ENCODE measurements at regions not wholly inside any gene's neighbourhood (a gene's known extent, or its start where the extent isn't known, plus 50 kb on each side); places are given as distances from the start of the nearest gene placed in this dataset.
"Not testable (repeated sequence)": the region's sequence is repeated elsewhere in the genome, so short reads cannot be mapped to it uniquely, and the experiment has no call there.

DNA sequence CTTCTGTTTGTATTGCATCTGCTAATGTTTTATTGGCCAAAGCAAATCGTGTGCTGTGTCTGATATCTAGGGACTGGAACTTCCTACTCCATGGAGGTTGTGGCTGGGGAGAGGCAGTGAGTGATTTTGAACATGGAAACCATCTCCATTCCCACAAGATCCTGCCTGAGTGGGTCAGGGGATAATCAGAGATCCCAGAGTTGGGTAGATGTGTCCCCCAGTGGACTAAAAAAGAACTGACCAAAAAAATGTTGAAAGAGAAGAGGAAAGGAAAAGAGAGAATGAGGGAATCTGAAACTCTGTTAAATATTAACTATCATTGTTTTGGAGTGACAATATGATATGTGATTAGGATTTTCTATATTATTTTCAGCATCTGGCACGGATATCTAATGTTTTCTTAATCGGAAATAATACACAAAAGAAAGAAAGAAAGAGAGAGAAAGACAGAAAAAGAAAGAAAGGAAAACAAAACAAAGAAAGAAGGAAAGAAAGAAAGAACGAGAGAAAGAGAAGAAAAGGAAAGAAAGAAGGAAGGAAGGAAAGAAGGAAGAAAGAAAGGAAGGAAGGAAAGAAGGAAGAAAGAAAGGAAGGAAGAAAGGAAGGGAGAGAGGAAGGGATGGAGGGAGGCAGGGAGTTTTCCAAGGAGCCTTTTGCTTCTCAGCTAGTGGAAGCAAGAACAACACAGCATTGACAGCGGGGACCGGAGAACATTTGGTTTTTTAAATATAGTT, 638.5 kb downstream of the CCSER2 start:
- Mint-ChIP-seq H3K9me3 (peaks cover 0 to 2% (median 0%) of the 10 kb centered on the region in 3 donors), H3K27ac (no peak overlapping the region), H3K4me1 (no peaks in the 10 kb centered on the region), H3K27me3 (no peaks in the 10 kb centered on the region), H3K36me3 (no peaks in the 10 kb centered on the region), H3K4me3 (no peak overlapping the region)

DNA sequence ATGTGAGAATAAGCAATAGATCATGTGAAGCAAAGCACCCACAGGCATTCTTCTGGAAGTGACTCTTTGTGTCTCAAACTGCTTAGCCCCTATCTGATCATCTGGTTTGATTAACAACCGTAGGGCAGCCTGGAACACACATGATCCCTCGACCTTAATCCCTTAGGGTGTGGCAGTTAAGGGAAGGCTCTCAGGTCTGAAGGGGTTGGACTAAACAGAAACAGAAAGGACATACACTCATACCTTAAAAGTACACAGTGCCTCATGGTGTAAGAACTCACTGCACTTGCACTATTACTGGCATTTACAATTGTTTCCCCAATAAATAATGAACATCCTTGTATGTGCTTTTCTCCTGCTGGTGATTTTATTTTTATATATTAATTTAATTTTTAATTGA, 640.9 kb downstream of the CCSER2 start:
- not testable (repeated sequence) for H3K4me3 Mint-ChIP-seq, H3K27ac Mint-ChIP-seq, H3K27me3 Mint-ChIP-seq, H3K4me1 Mint-ChIP-seq, H3K9me3 Mint-ChIP-seq, H3K36me3 Mint-ChIP-seq

DNA sequence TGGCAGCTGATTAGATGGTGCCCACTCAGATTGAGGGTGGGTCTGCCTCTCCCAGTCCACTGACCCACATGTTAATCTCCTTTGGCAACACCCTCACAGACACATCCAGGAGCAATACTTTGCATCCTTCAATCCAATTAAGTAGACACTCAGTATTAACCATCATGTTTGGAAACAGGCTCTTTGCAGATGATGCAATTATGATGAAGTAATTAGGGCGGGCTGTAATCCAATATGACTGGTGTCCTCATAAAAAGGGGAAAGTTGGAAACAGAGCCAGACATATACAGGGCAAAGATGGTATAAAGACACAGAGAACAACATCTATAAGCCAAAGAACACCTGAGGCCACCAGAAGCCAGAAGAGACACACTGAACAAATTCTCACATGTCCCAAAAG, 658.6 kb downstream of the CCSER2 start:
- peaks cover 2% of the 10 kb centered on the region for H3K27me3 Mint-ChIP-seq
- no peak overlapping the region for H3K4me3 Mint-ChIP-seq
- peaks cover 2% of the 10 kb centered on the region for H3K36me3 Mint-ChIP-seq
- H3K27ac Mint-ChIP-seq: no peak overlapping the region
- H3K9me3 Mint-ChIP-seq: peaks cover 0 to 5% (median 2%) of the 10 kb centered on the region in 3 donors
- no peaks in the 10 kb centered on the region for H3K4me1 Mint-ChIP-seq

DNA sequence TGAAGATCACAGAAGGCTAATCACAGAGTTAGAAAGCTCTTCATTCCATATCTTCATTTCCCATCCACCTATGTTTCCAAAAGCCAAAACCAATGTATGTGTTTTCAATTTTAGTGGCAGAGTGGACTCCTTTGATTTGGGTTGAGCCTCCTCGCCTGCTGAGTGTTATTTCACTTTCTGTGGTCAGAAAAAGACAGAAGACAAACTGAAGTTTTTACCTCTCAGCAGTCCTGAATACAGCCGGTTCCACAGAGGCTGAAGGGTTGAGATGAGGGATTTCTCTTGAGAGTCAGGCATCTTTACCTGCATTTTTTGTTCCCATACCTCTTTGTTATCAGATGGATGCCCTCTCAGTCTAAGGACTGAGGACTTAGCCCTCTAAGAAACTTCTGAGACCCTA, 659.6 kb downstream of the CCSER2 start:
- no peaks in the 10 kb centered on the region for H3K4me1 Mint-ChIP-seq
- no peak overlapping the region for H3K27ac Mint-ChIP-seq
- H3K4me3 Mint-ChIP-seq: no peak overlapping the region
- peaks cover 2% of the 10 kb centered on the region for H3K36me3 Mint-ChIP-seq
- peaks cover 0 to 5% (median 2%) of the 10 kb centered on the region in 3 donors for H3K9me3 Mint-ChIP-seq
- H3K27me3 Mint-ChIP-seq: peaks cover 2% of the 10 kb centered on the region

- H3K4me3 Mint-ChIP-seq: no peak overlapping the region
- H3K36me3 Mint-ChIP-seq: no peaks in the 10 kb centered on the region
- H3K4me1 Mint-ChIP-seq: no peaks in the 10 kb centered on the region
- no peak overlapping the region for H3K27ac Mint-ChIP-seq
- H3K27me3 Mint-ChIP-seq: peaks cover 2% of the 10 kb centered on the region
- H3K9me3 Mint-ChIP-seq: peaks cover 0 to under 1% (median 0%) of the 10 kb centered on the region in 3 donors
These were observed 662.3 kb downstream of the CCSER2 start for GRCh38 chr10:84990713-84991112.

- H3K27me3 Mint-ChIP-seq: peaks cover 2% of the 10 kb centered on the region
These were observed 662.9 kb downstream of the CCSER2 start for GRCh38 chr10:84991301-84991700.

GRCh38 chr10:84993251-84994035, 665.1 kb downstream of the CCSER2 start:
- Mint-ChIP-seq H3K9me3 (no peaks in the 10 kb centered on the region), H3K4me3 (no peak overlapping the region), H3K27me3 (peaks cover 2% of the 10 kb centered on the region), H3K4me1 (no peaks in the 10 kb centered on the region), H3K36me3 (no peaks in the 10 kb centered on the region), H3K27ac (no peak overlapping the region)

More at GRCh38 chr10:84991301-84991700, 662.9 kb downstream of the CCSER2 start:
- no peaks in the 10 kb centered on the region for H3K9me3 Mint-ChIP-seq
- no peak overlapping the region for H3K4me3 Mint-ChIP-seq
- no peak overlapping the region for H3K27ac Mint-ChIP-seq
- H3K36me3 Mint-ChIP-seq: no peaks in the 10 kb centered on the region
- H3K4me1 Mint-ChIP-seq: no peaks in the 10 kb centered on the region

DNA sequence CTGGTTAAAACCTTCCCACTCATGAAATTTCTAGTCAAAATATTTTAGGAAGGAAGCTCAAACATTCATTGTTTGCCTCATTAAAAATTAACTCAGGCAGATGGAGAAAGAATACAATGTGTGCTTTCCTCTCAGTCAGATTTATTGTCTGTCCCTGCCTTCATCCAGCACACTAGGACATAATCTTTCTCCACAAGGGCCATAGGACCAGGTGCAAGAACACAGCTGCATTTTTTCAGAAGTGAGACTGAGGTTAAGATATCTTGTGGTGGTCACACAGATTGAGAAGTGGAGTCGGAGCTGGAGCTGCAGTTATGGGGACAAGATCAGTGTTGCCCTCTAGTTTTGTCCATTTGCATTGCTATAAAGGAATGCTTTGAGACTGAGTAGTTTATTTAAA, 666.3 kb downstream of the CCSER2 start:
- Mint-ChIP-seq H3K4me1 (no peaks in the 10 kb centered on the region), H3K9me3 (no peaks in the 10 kb centered on the region), H3K36me3 (no peaks in the 10 kb centered on the region), H3K4me3 (no peak overlapping the region), H3K27ac (no peak overlapping the region), H3K27me3 (peaks cover 2% of the 10 kb centered on the region)

GRCh38 chr10:84996580-84996979, 668.2 kb downstream of the CCSER2 start:
- H3K9me3 Mint-ChIP-seq: no peaks in the 10 kb centered on the region
- H3K27ac Mint-ChIP-seq: no peak overlapping the region
- no peak overlapping the region for H3K4me3 Mint-ChIP-seq
- no peaks in the 10 kb centered on the region for H3K27me3 Mint-ChIP-seq
- H3K36me3 Mint-ChIP-seq: no peaks in the 10 kb centered on the region
- no peaks in the 10 kb centered on the region for H3K4me1 Mint-ChIP-seq

GRCh38 chr10:84997870-84998269, 669.5 kb downstream of the CCSER2 start:
- no peaks in the 10 kb centered on the region for H3K9me3 Mint-ChIP-seq
- no peaks in the 10 kb centered on the region for H3K27me3 Mint-ChIP-seq
- H3K4me1 Mint-ChIP-seq: no peaks in the 10 kb centered on the region
- no peak overlapping the region for H3K4me3 Mint-ChIP-seq
- no peak overlapping the region for H3K27ac Mint-ChIP-seq
- H3K36me3 Mint-ChIP-seq: no peaks in the 10 kb centered on the region

- Mint-ChIP-seq H3K27ac (no peak overlapping the region), H3K9me3 (no peaks in the 10 kb centered on the region), H3K4me3 (no peak overlapping the region), H3K27me3 (no peaks in the 10 kb centered on the region), H3K36me3 (no peaks in the 10 kb centered on the region), H3K4me1 (no peaks in the 10 kb centered on the region)
These were observed 671.5 kb downstream of the CCSER2 start for GRCh38 chr10:84999929-85000328.

GRCh38 chr10:85003083-85003482, 674.7 kb downstream of the CCSER2 start:
- Mint-ChIP-seq H3K4me3 (no peak overlapping the region), H3K27me3 (no peaks in the 10 kb centered on the region), H3K4me1 (no peaks in the 10 kb centered on the region), H3K9me3 (peaks cover 0 to 4% (median 0%) of the 10 kb centered on the region in 3 donors), H3K36me3 (no peaks in the 10 kb centered on the region), H3K27ac (no peak overlapping the region)

DNA sequence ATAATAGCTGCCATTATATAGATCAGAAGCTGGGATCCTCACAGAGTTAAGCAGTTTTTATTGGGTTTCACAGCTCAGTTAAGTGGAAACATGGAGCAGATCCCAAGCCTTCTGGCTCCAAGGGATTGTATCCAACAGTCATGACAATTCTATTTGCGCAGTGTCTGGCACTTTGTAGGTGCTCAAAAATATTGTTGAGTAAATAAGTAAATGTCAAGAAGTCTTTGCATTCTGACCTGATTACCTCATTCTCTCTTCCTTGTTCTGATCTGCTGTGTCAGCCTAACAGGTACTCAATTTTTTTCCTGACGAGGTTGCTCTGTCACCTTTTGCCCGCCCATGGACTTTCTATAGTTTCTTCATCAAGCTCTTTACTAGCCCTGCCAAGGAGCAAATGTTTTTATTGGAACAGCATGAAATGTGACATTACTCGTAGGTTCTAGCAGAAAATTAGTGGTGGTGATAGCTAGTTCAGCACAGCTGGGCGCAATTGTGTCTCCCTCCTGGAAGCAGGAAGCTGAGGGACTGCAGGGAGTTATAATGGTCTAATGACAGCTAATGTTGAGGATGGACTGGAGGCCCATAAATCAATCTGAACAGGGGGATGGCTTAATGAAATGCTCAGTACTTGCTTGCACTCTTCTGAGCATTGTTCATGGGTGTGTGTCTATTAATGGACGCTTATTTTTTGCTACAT, 680.2 kb downstream of the CCSER2 start:
- Mint-ChIP-seq H3K4me1 (no peaks in the 10 kb centered on the region), H3K27ac (no peak overlapping the region), H3K36me3 (no peaks in the 10 kb centered on the region), H3K9me3 (peaks cover 0 to 4% (median 0%) of the 10 kb centered on the region in 3 donors), H3K27me3 (no peaks in the 10 kb centered on the region), H3K4me3 (no peak overlapping the region)

DNA sequence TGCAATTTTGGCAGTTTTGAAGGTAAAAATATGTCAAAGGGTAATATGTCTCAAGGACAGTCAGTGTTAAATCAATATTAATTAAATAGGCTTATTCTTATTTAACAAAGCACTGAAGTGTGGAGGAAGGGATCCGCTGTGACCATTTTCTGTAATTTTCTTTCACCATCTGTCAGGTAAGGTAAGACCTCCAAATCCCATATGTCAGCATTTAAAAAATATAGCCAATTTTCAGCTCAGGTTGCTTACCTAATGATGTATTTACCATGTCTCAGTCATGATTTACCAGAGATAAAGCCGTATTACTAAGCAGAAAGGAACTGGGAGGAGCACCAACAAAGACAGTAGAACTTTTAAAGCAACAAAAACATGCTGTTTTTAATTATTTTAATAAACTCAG, 683.9 kb downstream of the CCSER2 start:
- Mint-ChIP-seq H3K27ac (no peak overlapping the region), H3K4me1 (no peaks in the 10 kb centered on the region), H3K36me3 (no peaks in the 10 kb centered on the region), H3K4me3 (no peak overlapping the region), H3K9me3 (no peaks in the 10 kb centered on the region), H3K27me3 (no peaks in the 10 kb centered on the region)

- Mint-ChIP-seq H3K9me3 (peaks cover 4 to 12% (median 4%) of the 10 kb centered on the region in 3 donors), H3K4me1 (peaks cover 0 to 1% (median 0%) of the 10 kb centered on the region in 3 donors), H3K27me3 (no peaks in the 10 kb centered on the region), H3K27ac (no peak overlapping the region), H3K4me3 (no peak overlapping the region), H3K36me3 (no peaks in the 10 kb centered on the region)
These were observed 698.6 kb downstream of the CCSER2 start for GRCh38 chr10:85026878-85027467.

Data from IgD-negative memory B cell (primary cell).